GM23248 (cell line): ENCODE measurements at regions not wholly inside any gene's neighbourhood (a gene's known extent, or its start where the extent isn't known, plus 50 kb on each side); places are given as distances from the start of the nearest gene placed in this dataset.

Experiments
- EZH2 ChIP-seq: fragments of 200-600 bp; sonication (generic); IDR thresholded peaks from 2 replicates; pipeline ENCODE4 v1.6.1; 2018; ENCODE audit warnings: antibody characterized with exemption, mild to moderate bottlenecking; ENCODE audit not compliant: insufficient read depth, poor library complexity, severe bottlenecking
- EZH2phosphoT487 ChIP-seq: fragments of 200-600 bp; sonication (generic); IDR thresholded peaks from 2 replicates; pipeline ENCODE4 v1.6.1; 2018; ENCODE audit warnings: antibody characterized with exemption, moderate library complexity, mild to moderate bottlenecking, low read depth; ENCODE audit not compliant: insufficient read depth

DNA sequence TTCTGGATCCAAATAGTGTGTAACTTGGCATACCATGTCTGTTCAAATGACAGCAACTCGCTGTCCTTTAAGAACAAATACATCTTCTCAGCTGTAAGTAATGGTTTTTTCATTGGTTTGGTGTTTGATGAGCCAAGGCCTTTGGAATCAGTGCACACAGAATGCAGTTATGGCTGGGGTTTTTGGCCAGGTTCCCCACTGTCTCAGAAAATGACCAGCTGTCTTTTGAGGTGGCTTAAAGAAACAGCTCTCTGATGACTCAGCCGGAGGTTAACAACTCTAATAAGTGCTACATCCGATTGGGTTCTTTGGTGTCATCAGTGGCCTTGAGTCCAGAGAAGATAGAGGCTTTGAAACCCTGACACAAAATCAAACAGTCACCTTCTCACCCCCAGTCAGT, 688.4 kb downstream of the REEP3 start:
- TF ChIP-seq EZH2phosphoT487 (no peak), EZH2 (no peak)
